ENCODE measurements at regions not wholly inside any gene's neighbourhood (a gene's known extent, or its start where the extent isn't known, plus 50 kb on each side); places are given as distances from the start of the nearest gene placed in this dataset.
A peak's percentile ranks its signal among the peaks of the same experiment; 100 is the strongest.
"Not testable (repeated sequence)": the region's sequence is repeated elsewhere in the genome, so short reads cannot be mapped to it uniquely, and the experiment has no call there.

DNA sequence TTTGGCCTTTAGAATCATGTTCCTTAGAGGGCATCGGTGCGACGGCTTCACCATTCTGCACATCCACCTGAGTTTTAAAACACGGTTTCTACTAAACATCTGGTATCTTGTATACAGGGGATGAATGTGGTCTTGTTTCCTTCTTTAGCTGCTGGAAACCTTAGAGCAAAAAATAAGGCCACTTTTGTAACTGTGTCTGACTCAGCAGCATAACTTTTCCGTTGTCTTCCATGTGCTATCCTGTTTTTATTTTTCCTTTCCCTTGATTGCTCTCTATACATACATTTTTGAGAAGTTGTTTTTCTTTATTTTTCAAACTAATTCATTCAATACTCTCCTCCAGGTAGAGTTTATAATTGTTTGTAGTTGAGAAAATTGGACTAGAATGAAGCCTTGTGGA lies 108.8 kb upstream of the PCED1B start:
- intact Hi-C loops (cut with DNase I, micrococcal nuclease), result no loop called here
- Mint-ChIP-seq H3K27ac (no peak overlapping the region), H3K4me3 (no peak overlapping the region), H3K9me3 (ENCODE audit: low read depth) (peaks cover 2% of the 10 kb centered on the region), H3K36me3 (ENCODE audit: low read depth) (no peaks in the 10 kb centered on the region), H3K27me3 (peaks cover 28% of the 10 kb centered on the region), H3K4me1 (no peaks in the 10 kb centered on the region)
- POLR2A ChIA-PET, result no interaction called here
- CTCF ChIA-PET, result no interaction called here
- no peak for DNase-seq
- ATAC-seq, result no peak

DNA sequence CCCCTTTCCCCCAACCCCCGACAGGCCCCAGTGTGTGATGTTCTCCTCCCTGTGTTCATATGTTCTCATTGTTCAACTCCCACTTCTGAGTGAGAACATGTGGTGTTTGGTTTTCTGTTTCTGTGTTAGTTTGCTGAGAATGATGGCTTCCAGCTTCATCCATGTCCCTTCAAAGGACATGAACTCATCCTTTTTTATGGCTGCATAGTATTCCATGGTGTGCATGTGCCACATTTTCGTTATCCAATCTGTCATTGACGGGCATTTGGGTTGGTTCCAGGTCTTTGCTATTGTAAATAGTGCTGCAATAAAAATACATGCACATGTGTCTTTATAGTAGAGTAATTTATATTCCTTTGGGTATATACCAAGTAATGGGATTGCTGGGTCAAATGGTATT lies 105.5 kb upstream of the PCED1B start:
- H3K27ac Mint-ChIP-seq; POLR2A ChIA-PET; intact Hi-C loops (cut with DNase I, micrococcal nuclease); H3K4me3 Mint-ChIP-seq; H3K36me3 Mint-ChIP-seq (ENCODE audit: low read depth); DNase-seq; CTCF ChIA-PET; H3K9me3 Mint-ChIP-seq (ENCODE audit: low read depth); ATAC-seq; H3K4me1 Mint-ChIP-seq: not testable (repeated sequence)
- peaks cover 29% of the 10 kb centered on the region for H3K27me3 Mint-ChIP-seq

DNA sequence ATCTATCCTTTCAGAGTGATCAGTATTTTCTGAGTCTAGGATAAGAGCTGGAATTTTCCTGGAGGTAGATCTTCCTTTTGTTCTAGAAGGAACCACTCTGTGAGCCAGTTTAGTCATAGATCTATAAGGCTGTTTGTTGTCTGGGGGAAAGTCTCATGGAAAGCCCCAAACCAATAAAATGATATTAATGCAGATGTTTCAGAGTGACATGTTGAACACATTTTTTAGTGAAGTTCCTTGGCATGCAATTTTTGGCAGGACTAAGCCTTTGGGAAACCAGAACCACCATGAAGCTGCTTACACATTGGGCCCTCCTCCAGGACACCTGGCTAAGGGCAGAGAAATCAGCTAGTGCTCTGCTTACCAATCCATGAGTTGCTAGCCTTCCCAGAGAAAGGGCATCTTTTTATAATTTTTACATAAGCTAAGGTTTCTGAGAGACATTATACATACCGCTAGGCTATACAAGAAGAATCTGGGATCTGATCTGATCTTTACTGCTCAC lies 101.5 kb upstream of the PCED1B start:
- Mint-ChIP-seq H3K27me3 (peaks cover 23% of the 10 kb centered on the region), H3K27ac (no peak overlapping the region), H3K36me3 (ENCODE audit: low read depth) (no peaks in the 10 kb centered on the region), H3K9me3 (ENCODE audit: low read depth) (peaks cover 2% of the 10 kb centered on the region), H3K4me1 (no peaks in the 10 kb centered on the region), H3K4me3 (no peak overlapping the region)
- no peak for ATAC-seq
- ChIA-PET CTCF (interaction anchor here (1.1 to 1.3 kb wide), 3 partner anchors 13 to 44 kb away, joined by 3 read pairs; no protein-coding TSS in a partner anchor), POLR2A (no interaction called here)
- DNase-seq, result no peak
- intact Hi-C loops (cut with DNase I, micrococcal nuclease), result no loop called here

DNA sequence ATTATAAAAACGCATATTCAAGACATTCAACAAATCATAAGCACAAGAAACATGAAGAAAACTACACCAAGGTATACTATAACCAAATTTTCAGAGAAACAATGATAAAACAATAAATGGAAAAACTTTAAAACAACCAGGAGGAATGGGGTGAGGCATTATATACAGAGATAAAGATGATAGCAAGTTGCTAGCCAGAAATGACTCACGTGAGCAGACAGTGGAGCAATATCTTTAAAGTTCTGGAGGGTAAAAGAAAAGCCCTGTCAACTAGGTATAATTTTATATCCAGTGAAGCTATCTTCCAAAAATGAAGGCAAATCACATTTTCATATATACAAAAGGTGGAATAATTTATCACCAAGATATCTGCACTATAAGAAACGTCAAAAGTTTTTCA lies 97.8 kb upstream of the PCED1B start:
- H3K36me3 Mint-ChIP-seq (ENCODE audit: low read depth), result no peaks in the 10 kb centered on the region
- ChIA-PET POLR2A (no interaction called here), CTCF (interaction anchor here (1.0 to 1.6 kb wide), 4 partner anchors 9 to 856 kb away, joined by 3 to 5 read pairs (median 3); no protein-coding TSS in a partner anchor)
- no peaks in the 10 kb centered on the region for H3K9me3 Mint-ChIP-seq (ENCODE audit: low read depth)
- no peak for DNase-seq
- H3K27ac Mint-ChIP-seq, result no peak overlapping the region
- intact Hi-C loops (cut with DNase I, micrococcal nuclease), result loop anchor here in 1 of 2 experiments (2.0 to 10.0 kb wide), 3 partner anchors 303 to 854 kb away; no protein-coding TSS in a partner anchor
- H3K27me3 Mint-ChIP-seq, result peaks cover 16% of the 10 kb centered on the region
- no peak for ATAC-seq
- H3K4me1 Mint-ChIP-seq, result peaks cover 4% of the 10 kb centered on the region
- H3K4me3 Mint-ChIP-seq, result no peak overlapping the region

DNA sequence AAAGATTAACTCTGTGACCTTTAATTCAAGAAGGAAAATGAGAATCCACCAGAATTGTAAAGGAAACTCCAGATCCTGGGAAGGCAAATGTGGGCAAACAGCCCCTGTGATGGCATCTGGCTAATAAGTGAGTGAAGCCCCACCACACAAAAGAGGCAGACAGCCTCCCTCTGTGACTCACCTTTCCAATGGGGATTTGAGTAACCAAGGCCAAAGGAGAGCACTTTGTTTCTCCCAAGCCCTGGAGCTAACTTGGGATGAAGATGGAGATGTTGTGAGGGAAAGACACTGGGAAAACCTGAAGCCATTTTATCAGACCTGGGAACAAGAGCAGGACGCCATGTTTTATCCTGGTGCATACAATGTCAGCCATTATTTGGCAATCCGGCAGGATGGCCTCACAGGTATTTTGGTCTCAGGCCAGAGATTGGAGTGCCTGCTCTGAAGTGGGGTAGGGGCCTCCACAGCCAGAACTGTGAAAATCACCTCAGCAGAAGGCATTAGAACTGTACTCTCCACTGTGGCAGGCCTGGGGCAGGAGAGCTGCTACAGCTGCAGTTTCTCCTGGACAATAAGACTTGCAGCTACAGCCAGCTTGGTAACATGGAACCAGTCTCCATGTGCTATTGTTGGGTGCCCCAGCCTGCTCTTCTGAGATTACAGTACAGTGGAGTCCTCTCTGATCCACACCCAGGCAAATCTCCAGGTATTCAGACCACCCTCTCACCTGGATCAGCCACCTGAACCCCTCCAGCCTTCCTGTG lies 96.6 kb upstream of the PCED1B start:
- no peaks in the 10 kb centered on the region for H3K36me3 Mint-ChIP-seq (ENCODE audit: low read depth)
- CTCF ChIA-PET, result interaction anchor here (1.0 to 3.3 kb wide), 5 partner anchors 15 to 857 kb away, joined by 3 to 15 read pairs (median 4); no protein-coding TSS in a partner anchor
- peaks cover 17% of the 10 kb centered on the region for H3K27me3 Mint-ChIP-seq
- DNase-seq (no peak), ATAC-seq (no peak)
- no peak overlapping the region for H3K27ac Mint-ChIP-seq
- H3K9me3 Mint-ChIP-seq (ENCODE audit: low read depth), result peaks cover 1% of the 10 kb centered on the region
- POLR2A ChIA-PET, result no interaction called here
- intact Hi-C loops (cut with DNase I, micrococcal nuclease), result loop anchor here in 1 of 2 experiments (5.0 to 10.0 kb wide), 2 partner anchors 828 to 856 kb away; no protein-coding TSS in a partner anchor
- H3K4me3 Mint-ChIP-seq, result no peak overlapping the region
- H3K4me1 Mint-ChIP-seq, result peaks cover 4% of the 10 kb centered on the region

DNA sequence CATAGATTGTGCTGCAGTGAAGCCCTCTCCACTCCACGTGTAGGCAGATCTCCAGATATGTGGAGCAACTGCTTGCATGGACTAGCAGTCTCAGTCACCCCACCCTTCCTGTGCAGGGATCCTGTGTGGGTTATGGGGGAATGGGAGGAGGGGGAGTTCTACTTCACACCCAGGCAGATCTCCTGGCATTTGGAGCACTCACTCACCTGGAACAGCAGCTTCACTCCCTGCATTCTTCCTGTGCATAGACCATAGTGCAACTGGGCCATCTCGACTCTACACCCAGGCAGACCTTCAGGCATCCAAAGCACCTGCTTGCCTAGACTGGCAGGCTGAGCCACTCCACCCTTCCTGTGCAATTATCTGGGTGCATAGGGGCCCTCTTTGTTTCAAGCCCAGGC lies 96.0 kb upstream of the PCED1B start:
- DNase-seq (no peak), ATAC-seq (no peak)
- Mint-ChIP-seq H3K4me3 (no peak overlapping the region), H3K27me3 (peaks cover 19% of the 10 kb centered on the region), H3K36me3 (ENCODE audit: low read depth) (no peaks in the 10 kb centered on the region), H3K9me3 (ENCODE audit: low read depth) (peaks cover 4% of the 10 kb centered on the region), H3K27ac (no peak overlapping the region), H3K4me1 (peaks cover 4% of the 10 kb centered on the region)
- intact Hi-C loops (cut with DNase I, micrococcal nuclease), result loop anchor here in 1 of 2 experiments (5.0 to 10.0 kb wide), 2 partner anchors 829 to 856 kb away; no protein-coding TSS in a partner anchor
- ChIA-PET CTCF (interaction anchor here (0.7 to 3.3 kb wide), 7 partner anchors 15 to 858 kb away, joined by 3 to 15 read pairs (median 4); no protein-coding TSS in a partner anchor), POLR2A (no interaction called here)

DNA sequence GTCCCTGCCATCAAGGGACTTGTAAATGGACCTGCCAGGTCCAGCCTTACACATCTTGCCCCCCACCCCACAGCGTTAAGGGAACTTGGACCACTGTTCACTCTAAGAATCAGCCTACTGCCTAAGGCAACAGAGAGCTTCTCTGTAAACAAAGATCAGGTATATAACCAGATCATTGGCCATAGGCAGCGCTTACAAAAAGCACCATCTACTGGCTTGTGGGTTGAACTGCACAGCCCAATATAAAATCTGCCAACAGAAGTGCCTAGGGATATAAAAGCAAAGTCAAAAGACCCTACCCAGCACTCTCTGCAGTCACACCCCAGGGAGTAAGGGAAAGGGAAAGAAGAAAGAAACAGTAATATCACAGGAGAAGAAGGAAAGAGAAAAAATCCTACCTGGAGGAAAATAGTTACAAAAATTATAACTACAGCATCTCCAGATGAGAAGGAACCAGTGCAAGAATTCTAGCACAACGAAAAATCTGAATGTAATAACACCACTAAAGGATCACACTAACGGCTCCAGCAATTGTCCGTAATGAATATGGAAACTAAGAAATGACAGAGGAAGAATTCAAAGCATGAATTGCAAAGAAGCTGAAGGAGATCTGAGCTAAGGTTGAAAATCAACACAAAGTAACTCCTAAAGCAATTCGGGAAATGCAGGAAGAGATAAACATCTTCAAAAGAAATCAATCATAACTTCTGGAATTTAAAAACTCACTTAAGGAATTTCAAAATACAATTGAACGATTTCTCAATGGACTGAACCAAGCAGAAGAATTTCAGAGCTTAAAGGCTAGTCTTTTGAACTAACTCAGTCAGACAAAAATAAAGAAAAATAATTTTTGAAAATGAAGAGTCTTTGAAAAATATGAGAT lies 95.2 kb upstream of the PCED1B start:
- ChIA-PET CTCF (interaction anchor here (0.7 to 3.3 kb wide), 7 partner anchors 14 to 859 kb away, joined by 3 to 15 read pairs (median 4); no protein-coding TSS in a partner anchor), POLR2A (no interaction called here)
- Mint-ChIP-seq H3K4me3 (no peak overlapping the region), H3K36me3 (ENCODE audit: low read depth) (no peaks in the 10 kb centered on the region), H3K27ac (no peak overlapping the region), H3K27me3 (peaks cover 19% of the 10 kb centered on the region), H3K9me3 (ENCODE audit: low read depth) (peaks cover 4% of the 10 kb centered on the region), H3K4me1 (peaks cover 4% of the 10 kb centered on the region)
- peak; percentile 66 for ATAC-seq
- intact Hi-C loops (cut with DNase I, micrococcal nuclease), result loop anchor here in 1 of 2 experiments (2.0 to 10.0 kb wide), 3 partner anchors 641 to 857 kb away; no protein-coding TSS in a partner anchor
- DNase-seq, result peak; percentile 44

DNA sequence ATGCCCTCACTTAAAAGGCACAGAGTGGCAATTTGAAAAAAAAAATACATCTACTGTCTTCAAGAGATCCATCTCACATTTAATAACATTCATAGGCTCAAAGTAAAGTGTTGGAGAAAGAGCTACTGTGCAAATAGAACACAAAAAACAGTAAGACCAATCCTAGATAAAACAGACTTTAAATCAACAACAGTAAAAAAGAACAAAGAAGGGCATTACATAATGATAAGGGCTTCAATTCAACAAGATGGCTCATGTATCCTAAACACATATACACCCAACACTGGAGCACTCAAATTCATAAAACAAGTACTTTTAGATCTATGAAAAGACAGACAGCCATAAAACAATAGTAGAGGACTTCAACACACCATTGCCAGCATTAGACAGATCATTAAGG lies 93.6 kb upstream of the PCED1B start:
- Mint-ChIP-seq H3K4me1 (peaks cover 4% of the 10 kb centered on the region), H3K27me3 (peaks cover 19% of the 10 kb centered on the region), H3K4me3 (no peak overlapping the region), H3K36me3 (ENCODE audit: low read depth) (peaks cover 2% of the 10 kb centered on the region), H3K9me3 (ENCODE audit: low read depth) (peaks cover 18% of the 10 kb centered on the region), H3K27ac (no peak overlapping the region)
- ATAC-seq (no peak), DNase-seq (no peak)
- ChIA-PET POLR2A (interaction anchor here (0.7 kb wide), 1 partner anchor 518 kb away, joined by 4 read pairs; no protein-coding TSS in a partner anchor), CTCF (interaction anchor here (1.0 to 3.3 kb wide), 2 partner anchors 153 to 860 kb away, joined by 3 to 15 read pairs; no protein-coding TSS in a partner anchor)
- intact Hi-C loops (cut with DNase I, micrococcal nuclease), result loop anchor here in 1 of 2 experiments (2.0 to 10.0 kb wide), 2 partner anchors 643 to 831 kb away; no protein-coding TSS in a partner anchor

DNA sequence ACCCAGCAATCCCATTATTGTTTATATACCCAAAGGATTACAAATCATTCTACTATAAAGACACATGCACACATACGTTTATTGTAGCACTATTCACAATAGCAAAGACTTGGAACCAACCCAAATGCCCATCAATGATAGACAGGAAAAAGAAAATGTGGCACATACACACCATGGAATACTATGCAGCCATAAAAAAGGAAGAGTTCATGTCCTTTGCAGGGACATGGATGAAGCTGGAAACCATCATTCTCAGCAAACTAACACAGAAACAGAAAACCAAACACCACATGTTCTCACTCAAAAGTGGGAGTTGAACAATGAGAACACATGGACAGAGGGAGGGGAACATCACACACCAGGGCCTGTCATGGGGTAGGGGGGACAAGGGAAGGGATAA lies 91.3 kb upstream of the PCED1B start:
- intact Hi-C loops (cut with DNase I, micrococcal nuclease), result loop anchor here in 1 of 2 experiments (10.0 kb wide), 1 partner anchor 833 kb away; no protein-coding TSS in a partner anchor
- H3K4me1 Mint-ChIP-seq; H3K27ac Mint-ChIP-seq; POLR2A ChIA-PET; DNase-seq; CTCF ChIA-PET; H3K4me3 Mint-ChIP-seq; ATAC-seq; H3K36me3 Mint-ChIP-seq (ENCODE audit: low read depth): not testable (repeated sequence)
- H3K27me3 Mint-ChIP-seq, result peaks cover 16% of the 10 kb centered on the region
- H3K9me3 Mint-ChIP-seq (ENCODE audit: low read depth), result peaks cover 21% of the 10 kb centered on the region

DNA sequence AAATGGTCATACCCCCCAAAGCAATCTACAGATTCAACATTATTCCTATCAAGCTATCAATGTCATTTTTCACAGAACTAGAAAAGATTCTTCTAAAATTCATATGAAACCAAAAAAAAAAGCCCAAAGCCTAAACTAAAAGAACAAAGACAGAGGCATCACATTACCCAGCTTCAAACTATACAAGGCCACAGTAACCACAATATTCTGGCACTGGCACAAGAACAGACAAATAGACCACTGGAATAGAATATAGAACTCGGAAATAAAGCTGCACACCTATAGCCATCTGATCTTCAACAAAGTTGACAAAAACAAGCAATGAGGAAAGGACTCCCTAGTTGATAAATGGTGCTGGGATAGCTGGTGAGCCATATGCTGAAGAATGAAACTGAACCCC lies 89.2 kb upstream of the PCED1B start:
- Mint-ChIP-seq H3K4me3 (no peak overlapping the region), H3K27ac (no peak overlapping the region), H3K9me3 (ENCODE audit: low read depth) (peaks cover 21% of the 10 kb centered on the region), H3K36me3 (ENCODE audit: low read depth) (peaks cover 2% of the 10 kb centered on the region), H3K4me1 (no peaks in the 10 kb centered on the region), H3K27me3 (peaks cover 9% of the 10 kb centered on the region)
- POLR2A ChIA-PET, result no interaction called here
- ATAC-seq (no peak), DNase-seq (no peak)
- CTCF ChIA-PET, result interaction anchor here (1.0 kb wide), 1 partner anchor 9 kb away, joined by 5 read pairs; no protein-coding TSS in a partner anchor
- intact Hi-C loops (cut with DNase I, micrococcal nuclease), result no loop called here

DNA sequence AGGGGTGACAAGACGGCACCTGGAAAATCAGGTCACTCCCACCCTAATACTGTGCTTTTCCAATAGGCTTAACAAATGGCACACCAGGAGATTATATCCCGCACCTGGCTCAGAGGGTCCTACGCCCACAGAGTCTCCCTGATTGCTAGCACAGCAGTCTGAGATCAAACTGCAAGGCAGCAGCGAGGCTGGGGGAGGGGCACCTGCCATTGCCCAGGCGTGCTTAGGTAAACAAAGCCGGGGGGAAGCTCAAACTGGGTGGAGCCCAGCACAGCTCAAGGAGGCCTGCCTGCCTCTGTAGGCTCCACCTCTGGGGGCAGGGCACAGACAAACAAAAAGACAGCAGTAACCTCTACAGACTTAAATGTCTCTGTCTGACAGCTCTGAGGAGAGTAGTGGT lies 87.4 kb upstream of the PCED1B start:
- H3K4me3 Mint-ChIP-seq; H3K27me3 Mint-ChIP-seq; ATAC-seq; H3K36me3 Mint-ChIP-seq (ENCODE audit: low read depth); H3K4me1 Mint-ChIP-seq; POLR2A ChIA-PET; intact Hi-C loops (cut with DNase I, micrococcal nuclease); CTCF ChIA-PET; H3K27ac Mint-ChIP-seq; DNase-seq: not testable (repeated sequence)
- H3K9me3 Mint-ChIP-seq (ENCODE audit: low read depth), result peaks cover 21% of the 10 kb centered on the region
